Adrenal gland (tissue), 5 donors: ENCODE measurements at regions not wholly inside any gene's neighbourhood (a gene's known extent, or its start where the extent isn't known, plus 50 kb on each side); places are given as distances from the start of the nearest gene placed in this dataset.
"Not testable (repeated sequence)": the region's sequence is repeated elsewhere in the genome, so short reads cannot be mapped to it uniquely, and the experiment has no call there.

Experiments
- POLR2A ChIP-seq, 2 donors: fragments of 450-650 bp; IDR thresholded peaks; one replicate each; pipeline ENCODE4 v1.6.1; 2017; ENCODE audit warnings: antibody characterized with exemption in 2 of 2, mild to moderate bottlenecking in 2 of 2, moderate library complexity in 1 of 2
- TF ChIP-seq, protein P1 (sequence below), 6 experiments: fragments of 450-650 bp in 4 of 6; fragments of 200-600 bp in 2 of 6; sonication (generic) in 1 of 6; IDR thresholded peaks; 1 replicate in 5 of 6; 2 replicates in 1 of 6; pipeline versions ENCODE4 v1.5.1 to v1.8.0; 2016 to 2021; ENCODE audit warnings: antibody characterized with exemption in 6 of 6, mild to moderate bottlenecking in 2 of 6, moderate library complexity in 1 of 6
- donor health status: DM: no; HTN: no; CAD: no.

DNA sequence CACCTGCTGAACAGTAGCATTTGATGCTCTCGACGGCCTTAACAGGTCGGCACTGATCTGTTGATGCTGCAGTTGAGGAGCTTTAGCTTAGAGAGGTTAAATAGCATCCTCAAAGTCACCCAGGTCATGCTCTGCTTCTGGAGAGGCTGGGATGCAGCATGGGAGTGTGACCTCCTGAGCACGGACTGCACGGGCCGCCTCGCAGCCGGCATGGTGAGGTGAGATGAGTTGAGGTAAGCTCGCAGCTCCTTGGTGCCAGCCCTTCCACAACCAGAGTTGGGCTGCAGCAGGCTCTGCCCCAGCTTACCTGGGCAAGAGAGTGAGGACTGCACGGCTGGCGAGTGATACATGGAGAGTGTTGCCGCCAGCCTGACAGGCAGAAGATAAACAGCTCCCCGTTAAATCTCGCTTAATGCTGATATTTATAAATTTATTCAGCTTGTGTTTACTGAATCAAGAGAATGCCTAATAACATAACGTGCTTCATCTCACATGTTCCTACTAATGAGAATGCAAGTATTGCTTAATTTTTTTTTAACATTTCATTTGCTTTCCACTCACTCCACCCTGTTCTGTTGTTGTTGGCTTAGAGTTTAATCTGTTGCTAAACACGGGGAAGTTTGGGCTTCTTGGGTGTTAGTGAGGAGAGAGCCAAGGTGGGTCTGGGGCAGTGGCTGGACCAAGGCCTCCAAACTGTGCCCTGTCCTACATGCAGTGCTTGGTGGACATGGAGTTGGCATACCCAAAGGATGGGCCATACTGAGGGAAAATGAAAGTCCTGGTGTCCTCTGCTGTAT is 69.2 kb downstream of the TRIM43 start:
- TF ChIP-seq, protein P1, sequence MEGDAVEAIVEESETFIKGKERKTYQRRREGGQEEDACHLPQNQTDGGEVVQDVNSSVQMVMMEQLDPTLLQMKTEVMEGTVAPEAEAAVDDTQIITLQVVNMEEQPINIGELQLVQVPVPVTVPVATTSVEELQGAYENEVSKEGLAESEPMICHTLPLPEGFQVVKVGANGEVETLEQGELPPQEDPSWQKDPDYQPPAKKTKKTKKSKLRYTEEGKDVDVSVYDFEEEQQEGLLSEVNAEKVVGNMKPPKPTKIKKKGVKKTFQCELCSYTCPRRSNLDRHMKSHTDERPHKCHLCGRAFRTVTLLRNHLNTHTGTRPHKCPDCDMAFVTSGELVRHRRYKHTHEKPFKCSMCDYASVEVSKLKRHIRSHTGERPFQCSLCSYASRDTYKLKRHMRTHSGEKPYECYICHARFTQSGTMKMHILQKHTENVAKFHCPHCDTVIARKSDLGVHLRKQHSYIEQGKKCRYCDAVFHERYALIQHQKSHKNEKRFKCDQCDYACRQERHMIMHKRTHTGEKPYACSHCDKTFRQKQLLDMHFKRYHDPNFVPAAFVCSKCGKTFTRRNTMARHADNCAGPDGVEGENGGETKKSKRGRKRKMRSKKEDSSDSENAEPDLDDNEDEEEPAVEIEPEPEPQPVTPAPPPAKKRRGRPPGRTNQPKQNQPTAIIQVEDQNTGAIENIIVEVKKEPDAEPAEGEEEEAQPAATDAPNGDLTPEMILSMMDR (IDR thresholded peaks at IDR 0.05): not testable (repeated sequence)
- not testable (repeated sequence) for TF ChIP-seq POLR2A (IDR thresholded peaks at IDR 0.05)
